Stimulated activated memory B cell treated with anti-CD40 and anti-IgM and Interleukin-4, amounts not matched to agents 10 μg/mL and 1 μg/mL and 100 μg/mL, for 72 hours (primary cell): ENCODE measurements at regions not wholly inside any gene's neighbourhood (a gene's known extent, or its start where the extent isn't known, plus 50 kb on each side); places are given as distances from the start of the nearest gene placed in this dataset.

Experiments used
- ATAC-seq: fragments of 150-1000 bp; cut with Tn5 transposase; 2 replicates; pipeline ENCODE4 v1.10.0; 2021
- H3K27ac Mint-ChIP-seq: one replicate; pipeline ENCODE4 v1.8.0; 2022; ENCODE audit warnings: mild to moderate bottlenecking, mixed read lengths
- H3K27me3 Mint-ChIP-seq: one replicate; pipeline ENCODE4 v1.8.0; 2022; ENCODE audit warnings: mixed read lengths
- H3K36me3 Mint-ChIP-seq: one replicate; pipeline ENCODE4 v1.8.0; 2022; ENCODE audit warnings: mixed read lengths
- H3K4me1 Mint-ChIP-seq: one replicate; pipeline ENCODE4 v1.8.0; 2022; ENCODE audit warnings: mixed read lengths
- H3K4me3 Mint-ChIP-seq: one replicate; pipeline ENCODE4 v1.8.0; 2022; ENCODE audit warnings: mild to moderate bottlenecking, moderate library complexity, mixed read lengths
- H3K9me3 Mint-ChIP-seq: one replicate; pipeline ENCODE4 v1.8.0; 2022; ENCODE audit warnings: mixed read lengths

DNA sequence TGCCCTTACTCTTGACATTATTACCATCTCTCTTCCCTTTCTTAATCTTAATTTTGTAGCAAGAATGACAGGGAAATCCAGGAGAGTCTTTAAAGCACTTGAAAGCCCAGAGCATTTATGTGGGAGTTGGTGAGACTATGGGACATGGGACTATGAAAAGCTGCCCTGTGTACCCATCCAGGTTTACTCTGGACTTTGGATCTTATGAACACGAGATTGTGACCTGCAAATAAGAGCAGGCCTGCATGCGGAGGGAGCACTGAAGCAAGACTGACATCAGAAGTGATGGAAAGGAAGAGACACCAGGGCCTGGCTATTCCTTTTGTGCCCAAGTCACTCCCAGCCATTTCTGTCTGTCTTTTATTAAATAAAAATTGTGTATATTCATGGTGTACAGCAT is 209.6 kb downstream of the NUF2 start:
- H3K27me3 Mint-ChIP-seq = no peaks in the 10 kb centered on the region

DNA sequence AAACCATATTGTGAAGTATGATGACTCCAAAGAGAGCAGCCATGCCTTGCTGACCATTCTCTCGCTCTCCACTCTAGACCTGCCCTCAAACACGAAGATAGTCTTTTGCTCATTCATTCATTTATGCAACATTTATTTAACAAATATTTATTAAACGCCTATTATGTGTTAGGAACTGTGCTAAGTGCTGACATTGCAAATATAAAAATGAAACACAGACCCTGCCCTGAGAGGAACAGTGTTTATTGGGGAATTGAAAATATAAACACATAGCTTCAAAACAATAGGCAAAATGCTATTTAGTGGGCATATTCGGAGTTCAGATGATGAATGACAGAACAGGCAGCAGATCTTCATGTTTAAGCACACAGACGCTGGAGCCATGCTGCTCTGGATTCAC is 213.6 kb downstream of the NUF2 start:
- Mint-ChIP-seq H3K4me3 (no peak overlapping the region), H3K9me3 (peaks cover under 1% of the 10 kb centered on the region), H3K4me1 (no peaks in the 10 kb centered on the region), H3K27me3 (no peaks in the 10 kb centered on the region), H3K36me3 (no peaks in the 10 kb centered on the region), H3K27ac (no peak overlapping the region)
- no peak for ATAC-seq

More for the DNA sequence above, 209.6 kb downstream of the NUF2 start:
- H3K27ac Mint-ChIP-seq = no peak overlapping the region
- no peaks in the 10 kb centered on the region for H3K4me1 Mint-ChIP-seq
- H3K9me3 Mint-ChIP-seq = peaks cover 3% of the 10 kb centered on the region
- no peaks in the 10 kb centered on the region for H3K36me3 Mint-ChIP-seq
- no peak for ATAC-seq
- no peak overlapping the region for H3K4me3 Mint-ChIP-seq

DNA sequence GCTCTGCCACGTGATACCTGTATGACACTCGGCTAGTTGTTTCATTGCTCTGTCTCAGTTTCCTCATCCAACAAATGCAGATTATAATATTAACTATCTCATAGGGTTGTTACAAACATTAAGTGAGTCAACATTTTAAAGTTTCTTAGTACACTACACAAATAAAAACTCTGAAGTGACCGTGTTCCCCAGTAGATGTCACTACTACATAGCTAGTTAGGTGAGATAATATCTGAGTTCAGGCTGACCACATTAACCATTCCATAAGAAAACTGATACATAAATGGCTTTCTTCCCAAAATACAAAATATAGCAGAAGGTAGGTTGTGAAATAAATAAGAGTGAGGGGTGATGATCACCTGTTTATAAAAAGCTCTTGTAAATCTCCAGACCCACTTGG is 214.1 kb downstream of the NUF2 start:
- Mint-ChIP-seq H3K27me3 (no peaks in the 10 kb centered on the region), H3K9me3 (no peaks in the 10 kb centered on the region), H3K4me3 (no peak overlapping the region), H3K4me1 (no peaks in the 10 kb centered on the region), H3K36me3 (no peaks in the 10 kb centered on the region), H3K27ac (no peak overlapping the region)
- no peak for ATAC-seq

DNA sequence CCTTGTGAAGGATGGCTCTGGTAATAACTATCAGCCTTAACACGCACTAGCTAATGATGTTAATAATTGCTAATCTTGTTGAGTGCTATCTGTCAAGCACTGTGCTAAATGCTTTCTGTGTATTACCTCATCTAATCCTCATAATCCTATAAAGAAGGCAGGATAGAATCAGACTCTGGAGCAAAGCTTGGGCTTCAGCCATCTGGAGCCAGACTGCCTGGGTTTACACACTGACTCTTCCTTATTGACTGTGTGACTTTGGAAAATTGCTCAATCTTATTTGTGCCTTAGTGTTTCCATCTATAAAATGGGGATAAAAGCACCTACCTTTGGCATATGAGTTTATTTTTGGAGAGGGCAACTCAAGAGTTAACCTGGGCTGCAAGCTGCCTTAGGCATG is 216.1 kb downstream of the NUF2 start:
- H3K27me3 Mint-ChIP-seq = no peaks in the 10 kb centered on the region
- H3K9me3 Mint-ChIP-seq = no peaks in the 10 kb centered on the region
- no peak overlapping the region for H3K4me3 Mint-ChIP-seq
- H3K36me3 Mint-ChIP-seq = no peaks in the 10 kb centered on the region
- H3K4me1 Mint-ChIP-seq = no peaks in the 10 kb centered on the region
- H3K27ac Mint-ChIP-seq = no peak overlapping the region
- ATAC-seq = no peak

DNA sequence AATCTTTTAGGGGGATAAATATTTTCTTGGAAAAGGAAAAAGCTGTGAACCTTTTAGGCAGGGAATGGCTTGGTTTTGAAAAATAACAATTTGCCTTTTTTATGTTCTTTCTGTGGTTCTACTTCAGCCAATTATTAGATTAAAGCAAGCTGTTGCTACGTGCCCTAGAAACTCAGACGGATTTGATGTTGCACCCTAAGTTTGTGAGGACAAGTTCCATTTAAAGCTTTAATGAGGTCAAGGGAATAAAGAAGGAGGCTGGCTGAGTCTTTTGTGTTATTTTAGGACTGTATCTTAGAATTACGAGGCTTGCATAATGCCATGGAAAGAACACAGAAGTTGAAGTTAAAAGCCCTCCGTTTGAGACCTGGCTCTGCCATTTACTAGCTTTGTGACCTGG is 216.9 kb downstream of the NUF2 start:
- H3K9me3 Mint-ChIP-seq = no peaks in the 10 kb centered on the region
- no peak overlapping the region for H3K27ac Mint-ChIP-seq
- no peaks in the 10 kb centered on the region for H3K36me3 Mint-ChIP-seq
- H3K4me3 Mint-ChIP-seq = no peak overlapping the region
- no peaks in the 10 kb centered on the region for H3K27me3 Mint-ChIP-seq
- no peak for ATAC-seq
- no peaks in the 10 kb centered on the region for H3K4me1 Mint-ChIP-seq

DNA sequence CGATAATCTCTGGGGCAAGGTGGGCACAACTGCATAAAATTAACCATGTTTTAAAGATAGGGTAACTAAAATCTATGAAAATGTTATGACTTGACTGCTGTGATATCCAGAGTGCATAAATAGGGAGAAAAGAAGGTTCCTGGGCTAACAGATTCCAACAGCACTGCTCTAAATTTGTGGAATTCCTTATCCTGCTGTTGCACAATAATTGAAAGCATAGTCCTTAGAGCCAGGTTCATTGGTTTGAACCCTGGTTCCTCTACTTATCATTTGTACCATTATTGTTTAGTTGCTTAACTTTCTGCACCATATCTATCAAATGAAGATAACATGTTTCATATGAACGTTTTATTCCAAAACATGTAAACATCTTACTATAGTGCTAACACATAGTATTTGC is 219.0 kb downstream of the NUF2 start:
- H3K4me1 Mint-ChIP-seq = no peaks in the 10 kb centered on the region
- H3K4me3 Mint-ChIP-seq = no peak overlapping the region
- H3K36me3 Mint-ChIP-seq = no peaks in the 10 kb centered on the region
- ATAC-seq = no peak
- H3K9me3 Mint-ChIP-seq = no peaks in the 10 kb centered on the region
- no peak overlapping the region for H3K27ac Mint-ChIP-seq
- no peaks in the 10 kb centered on the region for H3K27me3 Mint-ChIP-seq

DNA sequence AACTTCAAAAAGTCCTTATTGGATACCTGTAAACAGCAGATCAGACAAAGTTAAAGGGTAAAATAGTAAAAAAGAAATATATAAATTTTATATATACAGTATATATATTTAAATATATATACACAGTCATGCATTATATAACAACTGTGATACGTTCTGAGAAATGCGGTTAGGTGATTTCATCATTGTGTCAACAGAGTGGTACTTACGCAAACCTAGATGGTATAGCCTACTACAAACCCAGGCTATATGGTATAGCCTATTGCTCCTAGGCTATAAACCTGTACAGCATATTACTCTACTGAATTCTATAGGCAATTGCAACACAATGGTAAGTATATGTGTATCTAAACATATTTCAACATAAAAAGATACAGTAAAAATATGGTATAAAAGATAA is 222.7 kb downstream of the NUF2 start:
- Mint-ChIP-seq H3K9me3 (no peaks in the 10 kb centered on the region), H3K4me1 (no peaks in the 10 kb centered on the region), H3K27ac (no peak overlapping the region), H3K27me3 (no peaks in the 10 kb centered on the region), H3K36me3 (no peaks in the 10 kb centered on the region), H3K4me3 (no peak overlapping the region)
- ATAC-seq = no peak

DNA sequence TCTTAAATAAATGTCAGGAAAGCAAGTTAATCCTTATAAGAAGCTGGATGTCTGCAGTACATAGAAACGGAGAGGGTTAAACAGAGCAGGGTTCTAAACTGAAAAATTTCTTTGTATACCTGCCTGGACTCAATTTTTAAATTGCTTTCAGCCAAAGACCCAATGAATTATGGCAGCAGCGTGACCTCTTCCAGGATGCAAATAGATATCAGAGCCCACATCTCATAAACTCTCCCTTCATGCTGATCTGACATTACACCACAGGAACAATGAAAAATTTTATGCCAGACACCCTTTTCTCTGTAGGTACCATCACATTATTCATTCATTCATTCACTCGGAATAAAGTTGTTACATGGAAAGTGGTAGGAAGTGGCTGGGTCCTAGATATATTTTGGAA is 236.4 kb downstream of the NUF2 start:
- no peak for ATAC-seq
- H3K9me3 Mint-ChIP-seq = no peaks in the 10 kb centered on the region
- H3K27ac Mint-ChIP-seq = no peak overlapping the region
- H3K4me3 Mint-ChIP-seq = no peak overlapping the region
- H3K4me1 Mint-ChIP-seq = no peaks in the 10 kb centered on the region
- H3K27me3 Mint-ChIP-seq = no peaks in the 10 kb centered on the region
- no peaks in the 10 kb centered on the region for H3K36me3 Mint-ChIP-seq

DNA sequence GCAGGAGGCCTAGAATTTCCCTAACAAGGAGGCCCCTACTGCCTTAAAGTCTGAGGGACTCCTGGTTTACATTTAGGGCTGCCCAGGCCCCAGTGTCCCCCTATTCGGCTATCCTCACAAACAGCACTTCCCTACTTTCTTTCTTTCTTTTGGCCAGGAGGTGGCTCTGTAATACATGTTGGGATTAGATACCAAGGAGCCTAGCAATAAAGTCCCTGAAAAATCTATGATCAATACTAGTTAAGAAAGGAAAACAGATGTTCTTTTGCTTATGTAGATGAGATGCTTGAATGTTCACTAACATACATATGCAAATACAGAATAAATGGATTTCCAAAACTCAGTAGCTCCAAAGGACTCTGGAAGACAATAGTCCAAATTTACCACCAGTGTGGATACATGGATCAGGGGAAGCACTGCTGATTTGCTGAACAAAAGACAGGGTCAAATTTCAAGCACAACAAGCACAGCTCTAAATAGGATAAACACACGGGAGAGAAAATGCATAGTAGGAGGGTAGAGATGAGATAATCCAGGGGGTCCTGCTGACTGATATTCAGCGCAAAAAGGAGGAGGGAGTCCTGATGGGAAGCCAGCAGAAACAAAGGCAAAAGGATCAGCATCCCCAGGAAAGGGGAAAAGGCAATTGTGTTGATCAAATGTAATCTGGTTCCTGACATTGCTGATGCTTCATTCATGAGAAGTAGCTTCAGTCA is 240.0 kb downstream of the NUF2 start:
- no peak overlapping the region for H3K27ac Mint-ChIP-seq
- no peak for ATAC-seq
- no peak overlapping the region for H3K4me3 Mint-ChIP-seq
- H3K36me3 Mint-ChIP-seq = no peaks in the 10 kb centered on the region
- no peaks in the 10 kb centered on the region for H3K27me3 Mint-ChIP-seq
- no peaks in the 10 kb centered on the region for H3K9me3 Mint-ChIP-seq
- H3K4me1 Mint-ChIP-seq = no peaks in the 10 kb centered on the region

DNA sequence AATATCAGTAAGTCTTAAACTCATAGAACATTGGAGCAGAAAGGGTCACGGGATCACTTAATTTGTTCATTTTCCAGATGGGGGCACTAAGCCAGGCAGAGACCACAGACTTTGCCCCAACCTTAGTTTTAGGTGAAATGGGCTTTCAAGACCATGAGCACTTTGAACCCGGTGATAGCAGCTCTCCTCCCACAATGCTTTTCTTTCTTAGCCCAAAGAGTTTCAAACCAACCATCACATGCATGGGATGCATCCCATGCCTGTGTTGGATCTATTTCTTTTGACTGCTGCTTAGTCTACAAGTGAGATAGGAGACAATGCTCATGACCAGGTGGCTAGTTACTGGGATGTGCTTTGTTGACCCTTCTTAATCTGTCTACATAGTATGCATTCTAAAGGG is 240.6 kb downstream of the NUF2 start:
- no peaks in the 10 kb centered on the region for H3K36me3 Mint-ChIP-seq
- no peak overlapping the region for H3K27ac Mint-ChIP-seq
- no peak overlapping the region for H3K4me3 Mint-ChIP-seq
- no peaks in the 10 kb centered on the region for H3K27me3 Mint-ChIP-seq
- H3K9me3 Mint-ChIP-seq = no peaks in the 10 kb centered on the region
- ATAC-seq = no peak
- no peaks in the 10 kb centered on the region for H3K4me1 Mint-ChIP-seq

DNA sequence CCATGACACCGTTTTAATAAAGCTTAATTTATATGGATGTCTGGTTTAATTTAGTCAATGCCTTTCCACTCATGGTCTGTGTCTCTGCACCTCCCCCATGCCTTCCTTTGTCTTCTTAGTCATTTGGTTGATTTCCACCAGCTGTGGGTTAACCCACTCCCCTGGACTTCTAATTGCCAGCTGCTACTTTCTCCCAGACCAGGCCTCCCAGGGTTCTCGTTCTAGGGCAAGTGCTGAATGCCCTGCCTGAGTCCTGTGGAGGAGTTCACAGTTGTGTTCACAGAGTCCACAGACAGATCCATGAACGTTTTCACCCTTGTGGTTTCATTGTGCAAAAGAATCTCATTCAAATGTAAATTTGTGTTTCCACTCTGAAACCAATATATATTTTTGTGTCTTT is 243.4 kb downstream of the NUF2 start:
- no peaks in the 10 kb centered on the region for H3K27me3 Mint-ChIP-seq
- ATAC-seq = no peak

DNA sequence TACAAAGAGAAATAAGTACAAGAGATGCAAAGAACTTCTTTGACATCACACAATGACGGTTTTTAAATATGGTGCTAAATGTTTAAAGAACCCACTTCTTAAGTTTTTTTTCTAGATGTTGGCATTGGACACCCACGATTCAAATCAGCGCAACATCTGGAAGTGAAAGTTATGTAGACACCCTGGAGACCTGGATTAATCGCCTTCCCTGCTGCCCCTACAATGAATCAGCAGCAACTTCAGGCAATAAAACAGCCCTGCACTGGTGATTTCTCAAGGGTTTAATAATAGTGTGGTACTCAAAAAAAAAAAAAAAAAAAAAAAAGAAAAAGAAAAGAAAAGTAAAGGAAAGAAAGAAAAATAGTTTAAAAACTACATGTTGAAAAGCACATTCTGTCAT is 248.3 kb downstream of the NUF2 start:
- no peak overlapping the region for H3K27ac Mint-ChIP-seq
- ATAC-seq = no peak
- H3K9me3 Mint-ChIP-seq = no peaks in the 10 kb centered on the region

More for the DNA sequence above, 243.4 kb downstream of the NUF2 start:
- no peaks in the 10 kb centered on the region for H3K36me3 Mint-ChIP-seq
- H3K27ac Mint-ChIP-seq = no peak overlapping the region
- no peak overlapping the region for H3K4me3 Mint-ChIP-seq
- no peaks in the 10 kb centered on the region for H3K4me1 Mint-ChIP-seq
- no peaks in the 10 kb centered on the region for H3K9me3 Mint-ChIP-seq

DNA sequence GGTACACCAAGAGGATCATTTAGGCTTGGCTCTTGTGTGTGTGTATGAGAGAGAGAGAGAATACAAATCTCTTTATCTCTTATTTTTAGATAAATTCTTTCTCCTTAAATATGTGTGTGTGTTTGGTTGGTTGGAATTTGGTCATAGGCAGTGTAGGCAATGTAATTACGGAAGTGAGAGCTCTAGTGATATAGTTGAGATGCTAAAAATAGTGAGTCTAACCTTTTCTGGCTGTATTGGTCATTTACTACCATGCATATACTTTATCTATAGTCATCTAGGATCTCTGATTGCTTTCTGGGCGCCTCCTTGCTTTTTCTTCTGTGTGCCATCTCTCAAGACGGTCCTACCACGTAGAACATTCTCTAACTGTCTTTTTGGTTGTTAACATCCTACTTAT is 250.2 kb downstream of the NUF2 start:
- Mint-ChIP-seq H3K36me3 (no peaks in the 10 kb centered on the region), H3K27me3 (no peaks in the 10 kb centered on the region), H3K9me3 (no peaks in the 10 kb centered on the region), H3K4me3 (no peak overlapping the region), H3K27ac (no peak overlapping the region), H3K4me1 (no peaks in the 10 kb centered on the region)
- ATAC-seq = no peak

More for the DNA sequence above, 248.3 kb downstream of the NUF2 start:
- H3K36me3 Mint-ChIP-seq = no peaks in the 10 kb centered on the region
- no peaks in the 10 kb centered on the region for H3K27me3 Mint-ChIP-seq
- no peaks in the 10 kb centered on the region for H3K4me1 Mint-ChIP-seq
- no peak overlapping the region for H3K4me3 Mint-ChIP-seq

DNA sequence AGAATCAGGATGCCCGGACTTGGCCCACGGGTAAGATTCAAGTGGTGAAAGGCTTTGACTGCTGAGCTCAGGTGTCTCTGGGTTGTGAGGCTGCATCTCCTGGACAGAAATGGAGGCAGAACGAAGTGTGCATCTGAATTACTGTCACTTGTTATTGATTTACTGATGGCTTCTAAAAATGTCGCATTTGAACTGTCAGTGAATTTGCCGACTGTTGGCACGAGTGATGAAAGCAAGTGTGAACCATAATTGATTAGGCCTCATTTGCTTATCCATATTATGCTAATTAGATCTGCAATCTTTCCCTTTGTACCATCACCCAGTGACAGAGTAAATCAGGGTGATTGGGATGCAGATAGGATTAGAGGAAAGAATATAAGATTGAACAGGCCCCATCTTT is 252.4 kb downstream of the NUF2 start:
- Mint-ChIP-seq H3K4me3 (no peak overlapping the region), H3K27ac (no peak overlapping the region), H3K27me3 (no peaks in the 10 kb centered on the region), H3K36me3 (no peaks in the 10 kb centered on the region), H3K4me1 (no peaks in the 10 kb centered on the region), H3K9me3 (no peaks in the 10 kb centered on the region)
- ATAC-seq = no peak

DNA sequence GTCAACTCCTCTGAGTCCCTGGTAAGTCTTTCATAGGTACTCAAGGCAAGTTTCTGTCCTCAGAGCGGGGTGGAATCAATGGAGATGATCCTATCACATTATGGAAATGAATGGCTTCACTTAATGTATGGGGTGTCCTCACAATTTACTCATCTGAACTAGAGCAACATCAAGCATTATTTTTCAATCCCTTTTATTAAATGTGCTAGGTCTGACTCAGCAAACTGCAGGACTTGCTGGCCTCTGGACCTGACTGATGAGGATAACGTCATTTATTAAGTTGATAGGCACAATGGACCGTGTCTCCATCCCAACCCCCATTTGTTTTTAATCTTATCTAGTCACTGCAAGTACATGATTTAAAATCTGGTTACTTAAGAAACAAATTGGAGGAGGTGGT is 259.2 kb downstream of the NUF2 start:
- H3K27me3 Mint-ChIP-seq = no peaks in the 10 kb centered on the region
- no peak for ATAC-seq
- H3K4me1 Mint-ChIP-seq = no peaks in the 10 kb centered on the region
- no peaks in the 10 kb centered on the region for H3K36me3 Mint-ChIP-seq
- no peak overlapping the region for H3K27ac Mint-ChIP-seq
- no peaks in the 10 kb centered on the region for H3K9me3 Mint-ChIP-seq
- no peak overlapping the region for H3K4me3 Mint-ChIP-seq

DNA sequence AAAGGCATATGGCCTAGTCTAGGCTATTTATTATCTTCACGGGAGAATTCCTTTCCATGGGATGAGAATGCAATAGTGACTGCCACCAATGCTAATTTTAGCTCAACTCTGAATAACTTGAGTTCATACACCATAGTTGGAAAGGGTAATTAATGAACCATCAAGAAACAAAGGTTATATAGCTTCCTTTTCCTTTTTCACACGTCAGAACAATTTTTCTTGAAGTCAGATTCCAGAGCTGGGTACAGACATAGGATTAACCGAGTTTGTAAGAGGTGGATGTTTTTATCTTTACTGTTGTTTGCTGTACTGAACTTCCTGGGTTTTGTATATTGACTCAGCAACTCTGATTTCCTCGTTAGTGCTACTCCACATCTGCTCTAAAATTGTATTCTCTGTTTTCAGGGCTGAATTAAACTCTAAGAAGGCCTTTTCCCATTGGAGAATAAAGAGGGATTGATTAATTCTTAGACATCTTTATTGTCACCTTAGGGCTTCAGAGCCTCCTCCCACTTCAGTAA is 262.0 kb downstream of the NUF2 start:
- ATAC-seq = no peak
- no peaks in the 10 kb centered on the region for H3K9me3 Mint-ChIP-seq
- no peak overlapping the region for H3K4me3 Mint-ChIP-seq
- no peaks in the 10 kb centered on the region for H3K4me1 Mint-ChIP-seq
- no peaks in the 10 kb centered on the region for H3K36me3 Mint-ChIP-seq
- no peak overlapping the region for H3K27ac Mint-ChIP-seq
- H3K27me3 Mint-ChIP-seq = no peaks in the 10 kb centered on the region
